ENCODE measurements at regions not wholly inside any gene's neighbourhood (a gene's known extent, or its start where the extent isn't known, plus 50 kb on each side); places are given as distances from the start of the nearest gene placed in this dataset.

DNA sequence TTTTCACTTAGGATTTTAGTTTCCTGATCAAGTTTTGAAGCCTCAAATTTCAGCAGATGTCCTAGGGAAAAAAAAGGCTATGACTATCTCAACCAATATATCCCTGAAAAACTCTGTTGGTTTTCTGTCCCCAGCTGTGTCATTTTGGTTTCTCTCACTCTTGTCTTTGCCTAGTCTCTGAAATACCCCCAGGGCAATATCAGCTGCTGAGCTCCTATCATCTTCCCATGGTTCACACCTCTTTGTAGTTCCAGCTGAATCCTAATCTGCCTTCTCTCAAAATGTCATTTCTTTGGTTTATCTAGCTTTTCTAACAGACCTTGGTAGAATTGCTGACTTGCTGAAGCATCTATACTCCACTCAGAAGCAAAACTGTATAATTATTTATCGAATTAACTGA, 2370.5 kb downstream of the ARAP2 start:
- no peak for DNase-seq (ENCODE audit: low read depth)
- no peak overlapping the region for H3K4me3 ChIP-seq (ENCODE audit: low read depth, low read length)
- TF ChIP-seq, protein P1, sequence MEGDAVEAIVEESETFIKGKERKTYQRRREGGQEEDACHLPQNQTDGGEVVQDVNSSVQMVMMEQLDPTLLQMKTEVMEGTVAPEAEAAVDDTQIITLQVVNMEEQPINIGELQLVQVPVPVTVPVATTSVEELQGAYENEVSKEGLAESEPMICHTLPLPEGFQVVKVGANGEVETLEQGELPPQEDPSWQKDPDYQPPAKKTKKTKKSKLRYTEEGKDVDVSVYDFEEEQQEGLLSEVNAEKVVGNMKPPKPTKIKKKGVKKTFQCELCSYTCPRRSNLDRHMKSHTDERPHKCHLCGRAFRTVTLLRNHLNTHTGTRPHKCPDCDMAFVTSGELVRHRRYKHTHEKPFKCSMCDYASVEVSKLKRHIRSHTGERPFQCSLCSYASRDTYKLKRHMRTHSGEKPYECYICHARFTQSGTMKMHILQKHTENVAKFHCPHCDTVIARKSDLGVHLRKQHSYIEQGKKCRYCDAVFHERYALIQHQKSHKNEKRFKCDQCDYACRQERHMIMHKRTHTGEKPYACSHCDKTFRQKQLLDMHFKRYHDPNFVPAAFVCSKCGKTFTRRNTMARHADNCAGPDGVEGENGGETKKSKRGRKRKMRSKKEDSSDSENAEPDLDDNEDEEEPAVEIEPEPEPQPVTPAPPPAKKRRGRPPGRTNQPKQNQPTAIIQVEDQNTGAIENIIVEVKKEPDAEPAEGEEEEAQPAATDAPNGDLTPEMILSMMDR (IDR thresholded peaks at IDR 0.05; ENCODE audit: insufficient read depth, low read depth, low read length): no peak

DNA sequence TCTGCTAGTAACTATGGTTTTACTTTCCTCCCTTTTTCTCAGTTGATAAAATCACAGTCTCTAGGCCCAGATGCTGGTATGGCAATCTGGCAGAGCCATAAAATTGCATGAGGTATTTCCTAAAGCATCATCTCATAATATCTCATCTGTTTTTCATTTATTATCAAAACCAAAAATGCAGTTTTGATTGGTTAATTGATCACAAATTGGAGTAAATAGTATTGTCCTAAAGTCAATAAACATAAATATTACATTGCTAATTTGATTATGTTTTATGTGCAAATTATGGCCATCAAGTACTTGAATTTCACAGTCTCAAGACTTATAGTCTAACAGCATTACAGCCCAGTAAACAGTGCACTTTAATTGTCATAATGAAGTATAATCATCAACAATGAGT, 2365.6 kb downstream of the ARAP2 start:
- H3K4me3 ChIP-seq (ENCODE audit: low read depth, low read length): no peak overlapping the region
- DNase-seq (ENCODE audit: low read depth): no peak
- TF ChIP-seq, protein P1 (IDR thresholded peaks at IDR 0.05; ENCODE audit: insufficient read depth, low read depth, low read length): no peak

DNA sequence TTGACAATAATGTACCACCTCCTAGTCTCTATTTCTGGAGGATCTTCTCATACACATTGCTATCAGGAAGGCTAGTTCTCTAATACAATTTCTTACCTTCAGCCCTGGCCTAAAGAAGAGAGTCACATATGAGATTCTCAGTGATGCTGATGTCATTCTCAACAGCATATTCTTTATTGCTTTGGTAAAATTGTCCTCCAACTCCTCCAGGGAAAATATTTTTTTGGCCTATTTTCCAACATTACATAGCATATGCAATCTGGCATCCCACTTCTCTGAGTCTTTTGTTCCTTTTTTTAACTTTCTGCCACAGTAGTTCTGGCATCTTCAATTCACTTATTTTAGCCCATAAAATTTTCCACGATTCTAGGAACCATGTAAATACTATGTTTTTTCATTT, 2363.1 kb downstream of the ARAP2 start:
- no peak for DNase-seq (ENCODE audit: low read depth)
- H3K4me3 ChIP-seq (ENCODE audit: low read depth, low read length): no peak overlapping the region
- TF ChIP-seq, protein P1 (IDR thresholded peaks at IDR 0.05; ENCODE audit: insufficient read depth, low read depth, low read length): no peak

- TF ChIP-seq, protein P1 (IDR thresholded peaks at IDR 0.05; ENCODE audit: insufficient read depth, low read depth, low read length): no peak
- DNase-seq (ENCODE audit: low read depth): peak; percentile 7
- H3K4me3 ChIP-seq (ENCODE audit: low read depth, low read length): no peak overlapping the region
Observed at GRCh38 chr4:33882246-33882990, 2361.9 kb downstream of the ARAP2 start.

- DNase-seq (ENCODE audit: low read depth): no peak
- TF ChIP-seq, protein P1 (IDR thresholded peaks at IDR 0.05; ENCODE audit: insufficient read depth, low read depth, low read length): no peak
- no peak overlapping the region for H3K4me3 ChIP-seq (ENCODE audit: low read depth, low read length)
Observed at GRCh38 chr4:33883111-33883510, 2361.2 kb downstream of the ARAP2 start.

DNA sequence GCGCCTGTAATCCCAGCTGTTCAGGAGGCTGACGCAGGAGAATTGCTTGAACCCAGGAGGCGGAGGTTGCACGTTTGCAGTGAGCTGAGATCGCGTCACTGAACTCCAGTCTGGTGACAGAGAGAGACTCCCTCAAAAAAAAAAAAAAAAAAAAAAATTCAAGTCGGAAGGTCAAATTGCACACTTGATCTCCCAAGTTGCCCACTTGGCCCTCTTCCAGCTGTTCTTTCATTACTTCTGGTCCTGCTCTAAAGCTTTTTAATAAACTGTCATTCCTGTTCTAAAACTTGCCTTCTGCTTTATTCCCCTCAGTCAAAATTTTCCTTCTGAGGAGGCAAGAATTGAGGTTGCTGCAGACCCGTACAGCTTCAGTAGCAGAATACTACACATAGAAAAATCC, 2358.0 kb downstream of the ARAP2 start:
- H3K4me3 ChIP-seq (ENCODE audit: low read depth, low read length): no peak overlapping the region
- TF ChIP-seq, protein P1 (IDR thresholded peaks at IDR 0.05; ENCODE audit: insufficient read depth, low read depth, low read length): no peak
- DNase-seq (ENCODE audit: low read depth): no peak

GRCh38 chr4:33890841-33891240, 2353.5 kb downstream of the ARAP2 start:
- no peak overlapping the region for H3K4me3 ChIP-seq (ENCODE audit: low read depth, low read length)
- TF ChIP-seq, protein P1 (IDR thresholded peaks at IDR 0.05; ENCODE audit: insufficient read depth, low read depth, low read length): no peak
- DNase-seq (ENCODE audit: low read depth): no peak
